GM12872 (cell line): ENCODE measurements at regions not wholly inside any gene's neighbourhood (a gene's known extent, or its start where the extent isn't known, plus 50 kb on each side); places are given as distances from the start of the nearest gene placed in this dataset.

ENCODE experiments used
- TF ChIP-seq, protein P1 (sequence below): IDR thresholded peaks from 3 replicates; pipeline ENCODE4 v1.5.1; 2011; ENCODE audit warnings: low read depth, mild to moderate bottlenecking, low read length, moderate library complexity; ENCODE audit not compliant: insufficient read depth

- TF ChIP-seq, protein P1, sequence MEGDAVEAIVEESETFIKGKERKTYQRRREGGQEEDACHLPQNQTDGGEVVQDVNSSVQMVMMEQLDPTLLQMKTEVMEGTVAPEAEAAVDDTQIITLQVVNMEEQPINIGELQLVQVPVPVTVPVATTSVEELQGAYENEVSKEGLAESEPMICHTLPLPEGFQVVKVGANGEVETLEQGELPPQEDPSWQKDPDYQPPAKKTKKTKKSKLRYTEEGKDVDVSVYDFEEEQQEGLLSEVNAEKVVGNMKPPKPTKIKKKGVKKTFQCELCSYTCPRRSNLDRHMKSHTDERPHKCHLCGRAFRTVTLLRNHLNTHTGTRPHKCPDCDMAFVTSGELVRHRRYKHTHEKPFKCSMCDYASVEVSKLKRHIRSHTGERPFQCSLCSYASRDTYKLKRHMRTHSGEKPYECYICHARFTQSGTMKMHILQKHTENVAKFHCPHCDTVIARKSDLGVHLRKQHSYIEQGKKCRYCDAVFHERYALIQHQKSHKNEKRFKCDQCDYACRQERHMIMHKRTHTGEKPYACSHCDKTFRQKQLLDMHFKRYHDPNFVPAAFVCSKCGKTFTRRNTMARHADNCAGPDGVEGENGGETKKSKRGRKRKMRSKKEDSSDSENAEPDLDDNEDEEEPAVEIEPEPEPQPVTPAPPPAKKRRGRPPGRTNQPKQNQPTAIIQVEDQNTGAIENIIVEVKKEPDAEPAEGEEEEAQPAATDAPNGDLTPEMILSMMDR = no peak
Observed at GRCh38 chr15:101550124-101550523, 60.6 kb upstream of the PCSK6 start.

GRCh38 chr15:101549647-101550046, 60.1 kb upstream of the PCSK6 start:
- TF ChIP-seq, protein P1 = no peak

- TF ChIP-seq, protein P1 = no peak
Observed at GRCh38 chr15:101547737-101548136, 58.2 kb upstream of the PCSK6 start.

GRCh38 chr15:101545548-101546505, 56.3 kb upstream of the PCSK6 start:
- TF ChIP-seq, protein P1 = no peak

DNA sequence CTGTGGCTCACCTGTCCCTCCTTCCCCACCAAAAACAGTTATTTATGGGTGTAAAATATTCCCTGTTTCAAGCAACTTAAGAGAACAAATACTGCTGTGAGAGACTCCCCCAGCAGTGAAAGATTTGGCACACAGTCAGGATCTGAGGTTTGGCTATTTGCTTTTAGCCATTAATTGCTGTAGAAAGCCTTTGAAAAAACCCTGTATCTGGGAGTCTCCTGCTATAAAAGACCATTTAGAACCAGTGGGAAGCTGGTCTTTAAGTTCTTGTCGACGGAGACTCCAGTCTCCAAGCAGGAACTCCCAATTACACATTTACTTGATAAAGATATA, 55.1 kb upstream of the PCSK6 start:
- TF ChIP-seq, protein P1 = no peak

DNA sequence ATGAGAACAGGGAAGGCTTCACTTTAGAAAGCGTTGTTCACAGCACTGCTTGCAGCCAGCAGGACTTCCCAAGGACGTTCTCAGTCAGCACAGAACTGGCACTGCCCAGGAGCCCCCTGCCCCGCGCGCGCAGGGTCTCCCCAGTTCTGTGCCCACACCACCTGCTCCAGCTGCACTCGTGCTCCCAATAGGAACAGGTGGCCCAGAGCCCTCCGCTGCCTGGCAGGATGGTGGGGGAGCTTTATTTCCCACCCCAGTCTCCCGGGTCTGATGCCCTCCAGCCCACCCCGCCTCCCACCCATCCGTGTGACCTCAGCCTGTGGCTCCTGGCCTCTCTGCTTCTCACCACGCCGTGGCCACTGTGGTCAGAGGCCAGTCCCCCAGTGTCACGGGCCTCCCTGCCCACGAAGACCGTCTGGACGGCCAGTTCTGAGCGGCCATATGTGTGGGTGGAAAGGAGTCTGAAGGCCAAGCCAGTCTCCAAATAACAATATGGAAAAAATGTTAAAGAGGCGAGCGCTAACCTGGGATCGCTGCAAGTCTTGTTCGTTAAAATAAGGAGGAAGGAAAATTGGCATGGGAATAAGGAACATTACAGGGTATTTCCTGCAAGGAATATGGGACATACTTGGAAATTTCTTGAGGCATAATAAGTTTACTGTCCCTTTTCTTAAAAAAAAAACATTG, 54.6 kb upstream of the PCSK6 start:
- TF ChIP-seq, protein P1 = no peak

- TF ChIP-seq, protein P1 = no peak
Observed at GRCh38 chr15:101543431-101543830, 53.9 kb upstream of the PCSK6 start.
